ENCODE measurements at regions not wholly inside any gene's neighbourhood (a gene's known extent, or its start where the extent isn't known, plus 50 kb on each side); places are given as distances from the start of the nearest gene placed in this dataset.

GRCh38 chr7:16144361-16144760 is 277.0 kb downstream of the CRPPA start:
- DNase-seq (ENCODE audit: low read depth in 2 of 2) = no peak

- no peak for DNase-seq (ENCODE audit: low read depth in 2 of 2)
These were observed 283.4 kb downstream of the CRPPA start for GRCh38 chr7:16137944-16138343.

- DNase-seq (ENCODE audit: low read depth in 2 of 2) = no peak
These were observed 284.4 kb downstream of the CRPPA start for GRCh38 chr7:16136896-16137295.

GRCh38 chr7:16135658-16136057 is 285.7 kb downstream of the CRPPA start:
- DNase-seq (ENCODE audit: low read depth in 2 of 2) = no peak

GRCh38 chr7:16130111-16131110 is 290.9 kb downstream of the CRPPA start:
- no peak for DNase-seq (ENCODE audit: low read depth in 2 of 2)

GRCh38 chr7:16129431-16130110 is 291.8 kb downstream of the CRPPA start:
- no peak for DNase-seq (ENCODE audit: low read depth in 2 of 2)

GRCh38 chr7:16123117-16123770 is 298.1 kb downstream of the CRPPA start:
- no peak for DNase-seq (ENCODE audit: low read depth in 2 of 2)

GRCh38 chr7:16121876-16122390 is 299.4 kb downstream of the CRPPA start:
- DNase-seq (ENCODE audit: low read depth in 2 of 2) = no peak

- DNase-seq (ENCODE audit: low read depth in 2 of 2) = no peak
These were observed 306.0 kb downstream of the CRPPA start for GRCh38 chr7:16115374-16115773.

GRCh38 chr7:16114633-16115032 is 306.7 kb downstream of the CRPPA start:
- DNase-seq (ENCODE audit: low read depth in 2 of 2) = no peak

- DNase-seq (ENCODE audit: low read depth in 2 of 2) = no peak
These were observed 307.3 kb downstream of the CRPPA start for GRCh38 chr7:16114071-16114470.

GRCh38 chr7:16113058-16113457 is 308.3 kb downstream of the CRPPA start:
- DNase-seq (ENCODE audit: low read depth in 2 of 2) = no peak

- DNase-seq (ENCODE audit: low read depth in 2 of 2) = no peak
These were observed 314.5 kb downstream of the CRPPA start for GRCh38 chr7:16106869-16107268.

GRCh38 chr7:16106300-16106699 is 315.0 kb downstream of the CRPPA start:
- no peak for DNase-seq (ENCODE audit: low read depth in 2 of 2)

GRCh38 chr7:16099302-16099849 is 322.0 kb downstream of the CRPPA start:
- no peak for DNase-seq (ENCODE audit: low read depth in 2 of 2)

- DNase-seq (ENCODE audit: low read depth in 2 of 2) = no peak
These were observed 322.7 kb downstream of the CRPPA start for GRCh38 chr7:16098585-16099179.

- no peak for DNase-seq (ENCODE audit: low read depth in 2 of 2)
These were observed 323.3 kb downstream of the CRPPA start for GRCh38 chr7:16098058-16098457.

- no peak for DNase-seq (ENCODE audit: low read depth in 2 of 2)
These were observed 326.0 kb downstream of the CRPPA start for GRCh38 chr7:16095171-16095950.

- no peak for DNase-seq (ENCODE audit: low read depth in 2 of 2)
These were observed 326.7 kb downstream of the CRPPA start for GRCh38 chr7:16094651-16095050.

GRCh38 chr7:16092711-16093110 is 328.6 kb downstream of the CRPPA start:
- DNase-seq (ENCODE audit: low read depth in 2 of 2) = no peak

Measured in activated CD8-positive, alpha-beta memory T cell treated with anti-CD3 and anti-CD28 coated beads for 4 hours (primary cell).